ENCODE measurements at regions not wholly inside any gene's neighbourhood (a gene's known extent, or its start where the extent isn't known, plus 50 kb on each side); places are given as distances from the start of the nearest gene placed in this dataset.

GRCh38 chr3:14345496-14346150 lies 56.8 kb upstream of the SLC6A6 start:
- Mint-ChIP-seq H3K4me3 (ENCODE audit: unreplicated experiment) (no peak overlapping the region), H3K27ac (ENCODE audit: unreplicated experiment) (peak overlapping the region; percentile 88), H3K9me3 (ENCODE audit: unreplicated experiment) (no peaks in the 10 kb centered on the region), H3K4me1 (ENCODE audit: unreplicated experiment) (peaks cover 40% of the 10 kb centered on the region), H3K27me3 (ENCODE audit: unreplicated experiment) (no peaks in the 10 kb centered on the region), H3K36me3 (ENCODE audit: unreplicated experiment) (no peaks in the 10 kb centered on the region)
- TF ChIP-seq, protein P1, sequence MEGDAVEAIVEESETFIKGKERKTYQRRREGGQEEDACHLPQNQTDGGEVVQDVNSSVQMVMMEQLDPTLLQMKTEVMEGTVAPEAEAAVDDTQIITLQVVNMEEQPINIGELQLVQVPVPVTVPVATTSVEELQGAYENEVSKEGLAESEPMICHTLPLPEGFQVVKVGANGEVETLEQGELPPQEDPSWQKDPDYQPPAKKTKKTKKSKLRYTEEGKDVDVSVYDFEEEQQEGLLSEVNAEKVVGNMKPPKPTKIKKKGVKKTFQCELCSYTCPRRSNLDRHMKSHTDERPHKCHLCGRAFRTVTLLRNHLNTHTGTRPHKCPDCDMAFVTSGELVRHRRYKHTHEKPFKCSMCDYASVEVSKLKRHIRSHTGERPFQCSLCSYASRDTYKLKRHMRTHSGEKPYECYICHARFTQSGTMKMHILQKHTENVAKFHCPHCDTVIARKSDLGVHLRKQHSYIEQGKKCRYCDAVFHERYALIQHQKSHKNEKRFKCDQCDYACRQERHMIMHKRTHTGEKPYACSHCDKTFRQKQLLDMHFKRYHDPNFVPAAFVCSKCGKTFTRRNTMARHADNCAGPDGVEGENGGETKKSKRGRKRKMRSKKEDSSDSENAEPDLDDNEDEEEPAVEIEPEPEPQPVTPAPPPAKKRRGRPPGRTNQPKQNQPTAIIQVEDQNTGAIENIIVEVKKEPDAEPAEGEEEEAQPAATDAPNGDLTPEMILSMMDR (IDR thresholded peaks at IDR 0.05) = no peak
- no peak for DNase-seq (ENCODE audit: extremely low spot score, unreplicated experiment)

- H3K4me3 Mint-ChIP-seq (ENCODE audit: unreplicated experiment) = no peak overlapping the region
- peak overlapping the region; percentile 88 for H3K27ac Mint-ChIP-seq (ENCODE audit: unreplicated experiment)
- no peaks in the 10 kb centered on the region for H3K9me3 Mint-ChIP-seq (ENCODE audit: unreplicated experiment)
- no peaks in the 10 kb centered on the region for H3K36me3 Mint-ChIP-seq (ENCODE audit: unreplicated experiment)
- no peaks in the 10 kb centered on the region for H3K27me3 Mint-ChIP-seq (ENCODE audit: unreplicated experiment)
- DNase-seq (ENCODE audit: extremely low spot score, unreplicated experiment) = no peak
- H3K4me1 Mint-ChIP-seq (ENCODE audit: unreplicated experiment) = peaks cover 40% of the 10 kb centered on the region
- TF ChIP-seq, protein P1 (IDR thresholded peaks at IDR 0.05) = no peak
Measured at GRCh38 chr3:14346191-14346590, 56.2 kb upstream of the SLC6A6 start.

- Mint-ChIP-seq H3K36me3 (ENCODE audit: unreplicated experiment) (no peaks in the 10 kb centered on the region), H3K27ac (ENCODE audit: unreplicated experiment) (peak overlapping the region; percentile 88), H3K4me1 (ENCODE audit: unreplicated experiment) (peaks cover 40% of the 10 kb centered on the region), H3K27me3 (ENCODE audit: unreplicated experiment) (no peaks in the 10 kb centered on the region), H3K9me3 (ENCODE audit: unreplicated experiment) (no peaks in the 10 kb centered on the region), H3K4me3 (ENCODE audit: unreplicated experiment) (no peak overlapping the region)
- DNase-seq (ENCODE audit: extremely low spot score, unreplicated experiment) = no peak
- TF ChIP-seq, protein P1 (IDR thresholded peaks at IDR 0.05) = no peak
Measured at GRCh38 chr3:14346642-14347041, 55.8 kb upstream of the SLC6A6 start.

DNA sequence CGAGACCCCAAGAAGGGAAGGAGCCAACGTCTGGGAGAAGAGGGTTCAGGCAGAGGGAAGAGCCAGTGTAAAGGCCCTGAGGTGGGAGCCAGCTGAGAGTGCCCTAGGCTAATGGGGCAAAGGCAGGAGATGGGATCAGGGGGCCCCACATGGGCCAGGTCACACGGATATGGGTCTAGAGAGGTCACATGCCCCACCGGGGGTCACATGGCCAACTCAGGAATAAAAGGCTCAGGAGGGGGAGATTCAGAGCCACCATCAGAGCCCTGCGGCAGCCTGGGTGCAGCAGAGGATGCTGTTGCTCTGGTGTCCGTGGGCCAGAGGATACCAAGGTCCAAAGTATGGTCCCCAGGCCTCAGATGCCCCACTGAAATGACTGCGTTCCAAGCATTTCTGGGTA lies 55.3 kb upstream of the SLC6A6 start:
- TF ChIP-seq, protein P1 (IDR thresholded peaks at IDR 0.05) = no peak
- H3K9me3 Mint-ChIP-seq (ENCODE audit: unreplicated experiment) = no peaks in the 10 kb centered on the region
- H3K27ac Mint-ChIP-seq (ENCODE audit: unreplicated experiment) = no peak overlapping the region
- H3K4me1 Mint-ChIP-seq (ENCODE audit: unreplicated experiment) = peaks cover 40% of the 10 kb centered on the region
- H3K27me3 Mint-ChIP-seq (ENCODE audit: unreplicated experiment) = no peaks in the 10 kb centered on the region
- no peak for DNase-seq (ENCODE audit: extremely low spot score, unreplicated experiment)
- no peak overlapping the region for H3K4me3 Mint-ChIP-seq (ENCODE audit: unreplicated experiment)
- no peaks in the 10 kb centered on the region for H3K36me3 Mint-ChIP-seq (ENCODE audit: unreplicated experiment)

- TF ChIP-seq, protein P1 (IDR thresholded peaks at IDR 0.05) = no peak
- H3K27me3 Mint-ChIP-seq (ENCODE audit: unreplicated experiment) = no peaks in the 10 kb centered on the region
- H3K4me1 Mint-ChIP-seq (ENCODE audit: unreplicated experiment) = peaks cover 8% of the 10 kb centered on the region
- no peak overlapping the region for H3K27ac Mint-ChIP-seq (ENCODE audit: unreplicated experiment)
- H3K4me3 Mint-ChIP-seq (ENCODE audit: unreplicated experiment) = no peak overlapping the region
- H3K9me3 Mint-ChIP-seq (ENCODE audit: unreplicated experiment) = no peaks in the 10 kb centered on the region
- no peaks in the 10 kb centered on the region for H3K36me3 Mint-ChIP-seq (ENCODE audit: unreplicated experiment)
- DNase-seq (ENCODE audit: extremely low spot score, unreplicated experiment) = no peak
Measured at GRCh38 chr3:14351617-14352001, 50.8 kb upstream of the SLC6A6 start.

Measured in osteocyte (in vitro differentiated cells).